ENCODE measurements at regions not wholly inside any gene's neighbourhood (a gene's known extent, or its start where the extent isn't known, plus 50 kb on each side); places are given as distances from the start of the nearest gene placed in this dataset.

DNA sequence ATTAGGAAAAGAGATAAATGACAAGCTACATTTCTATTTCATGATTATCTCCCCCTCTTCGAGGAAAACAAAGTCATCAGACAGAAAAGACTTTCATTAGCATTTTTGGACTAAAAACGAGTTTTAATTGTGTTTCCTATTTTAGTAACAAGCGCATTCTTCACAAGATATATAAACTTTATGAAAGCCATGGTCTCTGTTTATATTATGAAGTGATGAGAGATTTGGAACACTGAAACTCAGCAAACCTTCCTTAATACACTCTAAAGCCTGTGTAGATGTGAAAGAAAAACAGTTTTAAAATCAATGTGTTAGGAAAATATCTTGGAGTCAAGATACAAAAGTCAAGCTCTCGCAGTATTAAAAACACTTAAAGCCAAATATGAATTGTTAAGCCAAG lies 539.1 kb downstream of the LRFN5 start:
- TF ChIP-seq, protein P1, sequence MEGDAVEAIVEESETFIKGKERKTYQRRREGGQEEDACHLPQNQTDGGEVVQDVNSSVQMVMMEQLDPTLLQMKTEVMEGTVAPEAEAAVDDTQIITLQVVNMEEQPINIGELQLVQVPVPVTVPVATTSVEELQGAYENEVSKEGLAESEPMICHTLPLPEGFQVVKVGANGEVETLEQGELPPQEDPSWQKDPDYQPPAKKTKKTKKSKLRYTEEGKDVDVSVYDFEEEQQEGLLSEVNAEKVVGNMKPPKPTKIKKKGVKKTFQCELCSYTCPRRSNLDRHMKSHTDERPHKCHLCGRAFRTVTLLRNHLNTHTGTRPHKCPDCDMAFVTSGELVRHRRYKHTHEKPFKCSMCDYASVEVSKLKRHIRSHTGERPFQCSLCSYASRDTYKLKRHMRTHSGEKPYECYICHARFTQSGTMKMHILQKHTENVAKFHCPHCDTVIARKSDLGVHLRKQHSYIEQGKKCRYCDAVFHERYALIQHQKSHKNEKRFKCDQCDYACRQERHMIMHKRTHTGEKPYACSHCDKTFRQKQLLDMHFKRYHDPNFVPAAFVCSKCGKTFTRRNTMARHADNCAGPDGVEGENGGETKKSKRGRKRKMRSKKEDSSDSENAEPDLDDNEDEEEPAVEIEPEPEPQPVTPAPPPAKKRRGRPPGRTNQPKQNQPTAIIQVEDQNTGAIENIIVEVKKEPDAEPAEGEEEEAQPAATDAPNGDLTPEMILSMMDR (IDR thresholded peaks at IDR 0.05; ENCODE audit: low read depth, low read length), result no peak
- H3K4me3 ChIP-seq (replicated peaks in 1 of 2; ENCODE audit: low read depth in 2 of 2, low read length in 2 of 2), result no peak overlapping the region
- DNase-seq (ENCODE audit: low read depth in 2 of 2), result no peak

DNA sequence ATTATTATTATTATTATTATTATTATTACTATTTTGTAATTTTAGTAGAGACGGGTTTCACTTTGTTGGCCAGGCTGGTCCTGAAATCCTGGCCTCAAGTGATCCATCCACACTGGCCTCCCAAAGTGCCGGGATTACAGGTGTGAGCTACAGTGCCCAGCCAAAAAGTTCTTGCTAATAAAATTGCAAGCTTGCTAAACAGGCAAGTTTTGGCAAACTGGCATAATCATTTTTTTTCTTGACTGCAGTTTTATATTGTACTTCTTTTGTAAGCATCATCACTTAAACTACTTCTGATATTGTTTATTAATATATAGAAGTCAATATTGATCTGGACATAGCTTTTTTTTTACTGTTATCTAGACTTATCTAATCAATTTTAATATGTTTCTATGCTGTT lies 536.4 kb downstream of the LRFN5 start:
- DNase-seq (ENCODE audit: low read depth in 2 of 2), result no peak
- no peak overlapping the region for H3K4me3 ChIP-seq (replicated peaks in 1 of 2; ENCODE audit: low read depth in 2 of 2, low read length in 2 of 2)
- TF ChIP-seq, protein P1 (IDR thresholded peaks at IDR 0.05; ENCODE audit: low read depth, low read length), result no peak

DNA sequence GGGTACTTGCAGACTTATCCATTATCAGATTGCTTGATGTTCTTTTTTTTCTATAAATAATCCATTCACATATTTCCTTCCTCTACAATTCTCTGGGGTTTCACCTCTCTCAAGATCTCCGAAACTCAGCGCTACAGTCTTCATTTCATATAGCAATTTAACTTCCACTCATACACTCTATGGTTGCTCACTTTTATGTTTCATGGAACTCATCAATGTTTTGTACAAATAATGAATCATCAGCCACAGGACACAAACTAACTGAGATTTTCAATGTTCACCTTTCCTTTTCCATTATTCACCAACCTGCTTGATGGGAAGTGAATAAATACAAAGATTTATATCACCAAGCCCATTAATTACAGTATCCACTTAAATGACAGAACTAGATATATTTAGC lies 534.7 kb downstream of the LRFN5 start:
- no peak overlapping the region for H3K4me3 ChIP-seq (replicated peaks in 1 of 2; ENCODE audit: low read depth in 2 of 2, low read length in 2 of 2)
- TF ChIP-seq, protein P1 (IDR thresholded peaks at IDR 0.05; ENCODE audit: low read depth, low read length), result no peak
- DNase-seq (ENCODE audit: low read depth in 2 of 2), result no peak

DNA sequence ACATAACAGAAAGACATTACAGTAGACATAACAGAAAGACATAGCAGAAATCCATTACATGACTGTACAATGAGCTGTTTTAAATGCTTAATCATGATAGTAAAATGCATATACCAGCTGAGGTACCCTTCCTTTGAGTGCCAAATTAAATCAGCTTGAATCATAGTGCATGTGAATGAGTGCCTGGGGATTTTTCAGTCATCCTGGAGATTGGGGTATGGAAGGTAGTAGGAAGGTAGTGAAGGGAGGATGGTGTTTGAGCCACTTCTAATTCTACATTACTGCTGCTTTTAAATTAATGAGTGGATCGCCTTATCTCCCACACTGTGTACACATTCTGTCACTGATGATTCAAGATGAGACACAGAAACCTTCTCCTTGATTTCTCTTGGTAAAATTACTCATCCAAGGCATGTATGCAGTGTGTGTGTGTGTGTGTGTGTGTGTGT lies 534.2 kb downstream of the LRFN5 start:
- DNase-seq (ENCODE audit: low read depth in 2 of 2), result peak; percentile 12 to 74
- TF ChIP-seq, protein P1 (IDR thresholded peaks at IDR 0.05; ENCODE audit: low read depth, low read length), result no peak
- H3K4me3 ChIP-seq (replicated peaks in 1 of 2; ENCODE audit: low read depth in 2 of 2, low read length in 2 of 2), result no peak overlapping the region

DNA sequence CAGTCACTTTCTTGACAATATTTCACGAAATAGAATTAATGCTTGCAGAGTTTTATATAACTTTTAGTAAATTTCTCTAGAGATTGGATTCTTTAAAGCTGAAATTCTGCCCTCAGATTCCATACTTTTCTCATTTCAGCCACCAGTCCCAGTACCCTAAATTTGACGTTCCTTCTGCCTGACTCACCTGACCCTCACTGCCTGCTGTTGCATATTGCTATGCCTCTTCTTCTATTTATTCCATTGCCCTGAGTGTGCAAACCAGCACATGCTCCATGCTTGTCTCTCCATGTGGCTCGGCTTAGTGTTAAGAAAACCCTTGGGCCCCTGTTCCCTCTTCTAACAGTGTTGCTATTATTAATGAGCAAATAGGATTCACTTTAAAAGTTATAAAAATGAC lies 533.3 kb downstream of the LRFN5 start:
- TF ChIP-seq, protein P1 (IDR thresholded peaks at IDR 0.05; ENCODE audit: low read depth, low read length), result no peak
- peak in 1 of 2 donors; percentile 33 for DNase-seq (ENCODE audit: low read depth in 2 of 2)
- no peak overlapping the region for H3K4me3 ChIP-seq (replicated peaks in 1 of 2; ENCODE audit: low read depth in 2 of 2, low read length in 2 of 2)

DNA sequence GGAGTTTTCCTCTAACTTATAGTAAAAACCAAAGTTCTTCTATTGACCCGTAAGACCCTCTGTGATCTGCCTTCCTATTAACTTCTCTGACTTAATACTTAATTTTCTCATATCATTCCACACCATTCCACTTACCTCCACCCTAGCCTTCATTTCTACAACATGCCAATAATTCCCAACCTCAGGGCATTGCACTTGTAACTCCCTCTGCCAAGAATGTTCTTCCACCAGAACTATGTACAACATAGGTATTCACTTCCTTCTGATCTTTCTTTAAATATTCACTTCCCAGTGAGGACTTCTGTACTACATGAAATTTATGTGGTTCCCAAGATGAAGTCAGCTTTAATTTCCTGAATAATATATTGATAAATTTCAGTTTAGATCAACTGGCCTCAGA lies 531.7 kb downstream of the LRFN5 start:
- DNase-seq (ENCODE audit: low read depth in 2 of 2), result no peak
- TF ChIP-seq, protein P1 (IDR thresholded peaks at IDR 0.05; ENCODE audit: low read depth, low read length), result no peak
- H3K4me3 ChIP-seq (replicated peaks in 1 of 2; ENCODE audit: low read depth in 2 of 2, low read length in 2 of 2), result no peak overlapping the region

DNA sequence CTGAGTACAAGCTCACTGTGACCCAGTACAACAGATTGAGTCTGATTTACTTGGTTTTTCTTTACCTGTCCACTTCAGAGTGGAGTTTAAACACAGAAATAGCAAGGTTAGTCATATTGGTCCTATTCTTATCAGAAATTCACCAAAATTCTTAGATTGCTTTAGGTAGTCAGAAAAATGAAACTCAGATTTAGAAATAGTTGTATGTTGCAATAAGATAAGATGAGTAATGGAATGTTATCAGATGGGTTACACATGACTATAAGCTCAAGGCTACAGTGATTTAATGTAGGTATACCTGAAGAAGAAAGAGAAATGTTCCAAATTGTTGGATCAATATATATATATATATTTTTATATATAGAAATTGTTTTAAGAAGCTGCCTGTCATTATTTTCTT lies 524.1 kb downstream of the LRFN5 start:
- TF ChIP-seq, protein P1 (IDR thresholded peaks at IDR 0.05; ENCODE audit: low read depth, low read length), result no peak
- DNase-seq (ENCODE audit: low read depth in 2 of 2), result peak in 1 of 2 donors; percentile 14
- no peak overlapping the region for H3K4me3 ChIP-seq (replicated peaks in 1 of 2; ENCODE audit: low read depth in 2 of 2, low read length in 2 of 2)
